ENCODE measurements at regions not wholly inside any gene's neighbourhood (a gene's known extent, or its start where the extent isn't known, plus 50 kb on each side); places are given as distances from the start of the nearest gene placed in this dataset.

- no peak for DNase-seq
- intact Hi-C loops (cut with DNase I) = no loop called here
Observed at GRCh38 chr7:45986355-45987298, 65.6 kb upstream of the IGFBP3 start.

- DNase-seq = no peak
- intact Hi-C loops (cut with DNase I) = no loop called here
Observed at GRCh38 chr7:45985902-45986301, 64.8 kb upstream of the IGFBP3 start.

DNA sequence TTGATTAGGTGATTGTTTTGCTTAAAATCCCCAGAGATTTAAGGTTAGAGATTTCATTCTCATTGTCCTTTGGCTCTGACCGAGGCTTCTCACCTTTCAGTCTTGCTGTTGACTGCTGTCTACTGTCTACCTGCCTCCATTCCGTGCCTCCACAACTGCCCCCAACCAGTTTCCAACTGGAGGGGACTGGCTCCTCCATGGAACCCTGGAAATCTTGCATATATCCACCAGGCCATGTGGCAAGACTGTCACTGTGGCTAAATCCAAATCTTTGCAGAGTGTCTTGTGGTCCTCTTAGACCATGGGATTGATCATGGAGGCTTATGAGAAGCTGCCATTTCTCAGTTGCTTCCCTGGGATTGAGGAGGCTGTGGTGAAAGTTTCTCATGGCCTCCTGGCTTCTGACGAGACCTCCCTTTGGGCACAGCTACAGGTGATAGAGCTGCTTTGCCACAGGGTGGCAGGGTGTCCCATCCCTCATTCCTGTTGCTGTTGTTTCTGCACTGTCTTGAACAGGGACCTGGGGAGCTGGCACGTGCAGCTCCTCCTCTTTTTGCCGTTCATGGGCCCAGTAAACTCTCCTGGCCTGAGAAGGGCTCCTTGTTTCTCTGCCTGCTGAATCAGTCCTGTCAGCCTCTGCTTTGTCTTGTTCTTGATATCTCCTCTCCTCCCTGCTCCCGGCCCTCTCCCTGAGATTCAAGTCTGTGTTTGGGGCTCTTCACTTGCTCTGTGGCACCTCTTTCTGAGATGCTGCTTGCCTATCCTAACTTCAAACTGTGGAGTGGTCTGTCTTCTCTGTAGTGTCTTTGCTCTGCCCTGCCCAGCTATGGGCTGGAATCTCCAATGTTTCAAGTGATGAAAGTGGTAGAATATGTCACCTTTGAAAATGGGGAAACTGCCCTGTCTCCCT lies 63.6 kb upstream of the IGFBP3 start:
- peak in 1 of 42 donors; percentile 9 for DNase-seq
- intact Hi-C loops (cut with DNase I) = no loop called here

DNA sequence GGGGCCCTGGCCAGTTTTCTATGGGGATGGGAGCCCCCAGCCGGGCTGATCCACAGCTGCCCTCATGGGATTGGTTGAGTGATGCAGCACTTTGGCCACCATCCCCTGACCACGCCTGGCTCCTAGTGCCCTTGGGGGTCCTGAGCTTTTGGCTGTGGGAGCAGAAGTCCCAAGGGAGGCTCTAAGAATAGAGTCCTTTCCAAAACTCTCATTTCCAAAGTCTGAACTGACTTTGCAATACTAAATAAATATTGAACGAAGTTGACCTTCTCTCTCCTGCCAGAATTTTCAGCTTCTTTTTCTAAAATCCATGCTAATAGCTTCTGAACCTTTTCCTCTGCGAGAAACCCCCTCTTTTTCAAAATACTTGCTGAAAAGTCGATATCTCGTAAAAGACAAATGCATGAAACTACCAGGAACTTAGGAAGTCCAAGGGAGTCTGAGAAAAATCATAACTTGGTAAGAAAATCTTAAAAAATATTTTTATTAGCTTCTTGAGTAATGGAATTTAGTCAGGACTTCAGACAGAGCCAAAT lies 62.7 kb upstream of the IGFBP3 start:
- DNase-seq = peak in 1 of 42 donors; percentile 34

DNA sequence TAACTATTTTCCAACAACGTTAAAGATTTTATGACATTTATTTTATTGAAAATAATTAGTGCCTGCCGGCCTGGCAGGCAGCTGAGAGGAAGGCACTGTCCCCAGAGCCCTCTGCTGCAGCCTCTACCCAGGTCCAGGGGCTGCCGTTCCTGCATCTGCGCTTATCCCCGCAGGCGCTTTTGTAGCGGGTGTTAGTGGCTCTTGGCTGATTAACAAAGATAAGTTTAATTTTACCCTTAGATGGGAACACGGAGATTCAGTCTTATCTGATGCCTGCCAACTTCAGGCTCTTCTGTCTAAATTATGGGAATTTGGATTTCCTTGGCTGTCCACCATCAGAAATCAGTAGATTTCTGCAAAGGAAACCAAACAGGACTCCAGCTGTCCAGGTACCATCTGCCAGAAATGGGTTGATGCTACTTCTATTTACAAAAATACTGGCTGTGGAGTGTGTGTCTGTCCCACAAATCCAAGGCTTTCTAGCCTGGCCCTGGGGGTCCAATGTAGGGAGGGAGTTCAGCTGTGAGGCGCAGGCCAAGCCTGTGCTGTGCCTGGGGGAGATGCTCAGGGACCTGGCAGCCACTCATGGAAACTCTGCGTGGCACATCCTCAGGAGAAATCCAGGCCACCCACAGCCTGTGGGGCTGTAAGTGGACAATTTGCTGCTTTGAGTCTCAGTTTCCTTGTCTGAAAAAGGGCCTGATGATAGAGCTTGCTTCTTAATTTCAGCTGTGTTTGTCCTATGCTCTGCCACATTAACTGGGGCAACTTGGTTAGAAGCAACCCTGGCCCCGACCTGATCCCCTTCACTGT lies 62.0 kb upstream of the IGFBP3 start:
- intact Hi-C loops (cut with DNase I) = no loop called here
- DNase-seq = peak in 1 of 42 donors; percentile 36

More for the DNA sequence above, 62.7 kb upstream of the IGFBP3 start:
- intact Hi-C loops (cut with DNase I) = no loop called here

GRCh38 chr7:45982132-45982531 lies 61.1 kb upstream of the IGFBP3 start:
- intact Hi-C loops (cut with DNase I) = no loop called here
- DNase-seq = no peak

DNA sequence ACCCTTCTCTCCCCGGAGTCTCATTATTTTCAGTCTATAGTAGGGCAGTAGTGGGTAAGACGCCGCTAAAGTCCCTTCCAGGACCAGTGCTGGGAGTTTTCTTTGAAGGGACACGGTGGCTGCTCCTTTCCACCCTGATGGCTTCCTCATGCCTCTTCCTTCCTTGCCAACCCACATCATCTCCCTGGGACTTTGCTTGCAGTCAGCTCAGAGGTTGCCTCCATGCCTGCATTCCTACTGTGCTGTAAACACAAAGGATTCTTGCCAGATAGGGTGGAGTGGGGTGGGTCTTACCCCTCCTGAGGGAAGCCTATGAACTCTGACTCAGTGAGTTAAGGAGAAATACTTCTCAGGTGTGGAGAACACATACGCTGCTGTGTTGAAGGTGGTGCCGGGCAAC lies 59.9 kb upstream of the IGFBP3 start:
- intact Hi-C loops (cut with DNase I) = no loop called here
- no peak for DNase-seq

- intact Hi-C loops (cut with DNase I) = no loop called here
- peak in 1 of 42 donors; percentile 18 for DNase-seq
Observed at GRCh38 chr7:45980181-45980905, 59.3 kb upstream of the IGFBP3 start.

DNA sequence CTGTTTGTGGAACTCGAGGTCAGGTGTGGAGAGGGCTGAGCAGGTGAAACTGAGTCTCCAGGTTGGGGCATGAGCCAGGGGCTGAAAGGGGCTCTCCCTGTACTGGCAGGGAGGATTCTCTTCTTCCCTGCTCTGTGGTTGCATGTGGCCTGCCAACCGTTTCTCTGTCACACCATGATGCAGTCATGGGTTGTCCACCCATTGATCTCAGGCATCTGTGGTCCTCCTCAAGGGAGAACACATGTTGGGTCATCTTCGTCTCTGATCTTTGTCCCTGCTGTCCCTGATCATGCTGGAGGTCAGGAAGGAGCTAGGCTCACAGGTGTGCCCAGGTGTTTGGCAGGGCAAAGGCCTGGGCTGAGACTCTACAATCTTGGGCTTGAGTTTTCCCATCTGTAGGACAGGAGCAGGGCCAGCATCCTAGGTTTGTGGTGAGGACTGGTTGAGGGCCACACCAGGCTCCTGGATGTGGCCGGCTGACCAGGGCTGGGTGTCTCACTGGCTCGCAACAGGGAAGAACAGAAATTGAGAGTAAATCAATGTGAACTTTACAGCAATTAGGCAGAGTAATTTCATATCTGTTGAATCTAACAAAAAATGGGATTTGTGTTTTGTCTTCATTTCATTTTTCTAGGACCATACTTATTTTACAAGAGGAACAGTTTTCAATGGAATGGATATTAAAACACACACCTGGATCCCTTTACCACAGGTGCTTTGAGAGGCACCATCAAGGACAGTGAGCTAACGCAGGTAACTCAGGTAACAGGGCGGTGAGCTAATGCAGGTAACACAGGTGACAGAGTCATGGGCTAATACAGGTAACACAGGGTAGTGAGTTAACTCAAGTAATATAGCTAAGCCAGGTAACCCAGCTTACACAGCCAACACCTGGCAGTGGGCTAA lies 58.5 kb upstream of the IGFBP3 start:
- intact Hi-C loops (cut with DNase I) = no loop called here
- DNase-seq = peak in 1 of 42 donors; percentile 16

DNA sequence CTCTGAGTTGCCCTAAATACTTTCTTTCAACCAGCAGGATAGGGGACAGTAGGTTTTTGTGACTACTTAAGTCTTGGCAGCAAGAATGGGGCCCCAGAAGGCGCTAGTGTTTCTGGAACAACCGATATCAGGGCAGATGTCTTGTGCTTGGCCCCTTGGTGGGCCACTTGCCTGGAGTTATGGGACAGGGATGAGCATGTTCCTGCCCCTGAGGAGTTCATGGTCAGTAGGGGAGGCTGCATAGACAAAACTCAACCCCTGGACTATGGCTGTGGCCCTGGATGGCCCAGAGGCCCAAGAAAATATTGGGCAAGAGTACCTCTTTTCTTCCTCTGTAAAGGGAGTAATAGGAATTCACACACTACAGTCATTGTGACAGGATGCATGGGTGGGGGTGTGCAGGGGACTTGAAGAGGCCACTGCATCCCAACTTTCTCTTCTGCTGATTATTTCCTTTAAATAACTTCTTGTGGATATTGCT lies 57.7 kb upstream of the IGFBP3 start:
- intact Hi-C loops (cut with DNase I) = no loop called here
- no peak for DNase-seq

DNA sequence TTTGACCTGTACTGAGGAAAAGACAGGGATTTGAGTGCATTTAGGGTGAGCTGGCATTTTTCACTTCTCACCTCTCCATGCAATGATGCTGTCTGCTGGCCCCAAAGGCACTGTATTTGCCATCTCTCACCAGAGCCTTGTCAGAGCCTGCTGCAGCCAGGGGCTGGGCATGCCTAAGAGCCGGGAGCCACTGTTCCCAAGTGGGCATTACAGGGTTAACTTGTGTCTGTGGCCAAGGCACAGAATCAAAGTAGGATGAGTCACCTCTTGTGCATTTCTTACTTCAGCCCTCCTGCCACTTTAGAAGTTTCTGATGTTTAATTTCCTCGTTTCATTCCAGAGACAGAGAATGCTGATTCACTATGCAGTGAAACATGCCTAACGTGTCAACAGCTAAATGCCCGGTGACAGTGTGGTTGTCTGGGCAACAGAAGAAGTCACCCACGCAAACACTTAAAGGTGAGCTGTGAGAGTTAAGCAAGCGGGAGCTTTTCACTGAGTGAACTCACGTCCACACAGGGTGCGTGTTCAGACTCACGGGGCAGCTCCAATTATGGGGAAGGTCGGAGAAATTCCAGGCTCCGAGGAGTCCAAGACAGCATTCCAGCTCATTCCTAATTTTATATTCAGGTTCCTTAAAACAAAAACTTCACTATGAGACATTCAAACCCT lies 57.1 kb upstream of the IGFBP3 start:
- peak in 2 of 42 donors; percentile 39 to 51 for DNase-seq
- intact Hi-C loops (cut with DNase I) = no loop called here

- intact Hi-C loops (cut with DNase I) = no loop called here
- DNase-seq = peak in 1 of 42 donors; percentile 25
Observed at GRCh38 chr7:45977256-45977780, 56.2 kb upstream of the IGFBP3 start.

GRCh38 chr7:45976485-45976856 lies 55.4 kb upstream of the IGFBP3 start:
- DNase-seq = peak in 1 of 42 donors; percentile 14
- intact Hi-C loops (cut with DNase I) = no loop called here

- DNase-seq = peak in 1 of 42 donors; percentile 36
- intact Hi-C loops (cut with DNase I) = no loop called here
Observed at GRCh38 chr7:45975847-45976484, 54.9 kb upstream of the IGFBP3 start.

DNA sequence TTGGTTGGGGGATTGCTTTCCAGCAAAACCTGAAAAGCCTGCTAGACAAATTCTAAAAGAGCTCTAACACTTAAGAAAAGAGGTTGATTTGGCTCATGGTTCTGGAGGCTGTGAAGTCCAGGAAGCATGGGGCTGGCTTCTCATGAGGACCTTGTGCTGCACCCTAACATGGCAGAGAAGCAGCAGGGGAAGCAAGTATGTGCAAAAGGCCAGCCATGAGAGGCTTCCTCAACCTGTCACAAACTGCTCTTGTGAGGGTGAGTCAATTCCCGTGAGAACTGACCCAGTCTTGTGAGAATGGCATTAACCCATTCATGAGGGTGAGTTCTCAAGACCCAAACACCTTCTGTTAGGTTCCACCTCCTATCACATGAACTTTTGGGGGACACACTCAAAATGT lies 54.3 kb upstream of the IGFBP3 start:
- peak in 1 of 42 donors; percentile 12 for DNase-seq
- intact Hi-C loops (cut with DNase I) = no loop called here

Data from head of caudate nucleus (tissue), 42 donors.